ENCODE measurements at regions not wholly inside any gene's neighbourhood (a gene's known extent, or its start where the extent isn't known, plus 50 kb on each side); places are given as distances from the start of the nearest gene placed in this dataset.
"Not testable (repeated sequence)": the region's sequence is repeated elsewhere in the genome, so short reads cannot be mapped to it uniquely, and the experiment has no call there.

DNA sequence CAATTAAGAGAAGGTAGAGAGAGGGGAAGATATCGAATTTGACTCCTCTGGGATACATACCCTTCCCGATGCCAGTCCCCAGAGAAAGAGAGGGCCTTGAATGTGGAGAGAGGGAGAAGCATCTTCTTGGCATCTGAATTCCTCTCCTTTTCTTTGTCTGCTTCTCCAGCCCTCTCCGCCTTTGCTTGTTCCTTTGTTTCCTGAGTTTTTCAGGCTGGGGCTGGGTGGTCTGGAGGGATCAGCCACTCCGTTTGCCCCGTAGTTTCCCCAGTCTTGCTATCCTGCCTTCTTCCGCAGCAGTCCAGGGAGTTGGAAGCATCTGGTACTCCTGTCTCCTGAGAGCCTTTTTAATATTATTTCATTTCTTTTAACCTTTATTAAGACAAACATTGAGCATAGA is 107.1 kb upstream of the CADM1 start:
- H3K4me3 ChIP-seq (ENCODE audit: low read depth, low read length), result no peak overlapping the region
- TF ChIP-seq, protein P1, sequence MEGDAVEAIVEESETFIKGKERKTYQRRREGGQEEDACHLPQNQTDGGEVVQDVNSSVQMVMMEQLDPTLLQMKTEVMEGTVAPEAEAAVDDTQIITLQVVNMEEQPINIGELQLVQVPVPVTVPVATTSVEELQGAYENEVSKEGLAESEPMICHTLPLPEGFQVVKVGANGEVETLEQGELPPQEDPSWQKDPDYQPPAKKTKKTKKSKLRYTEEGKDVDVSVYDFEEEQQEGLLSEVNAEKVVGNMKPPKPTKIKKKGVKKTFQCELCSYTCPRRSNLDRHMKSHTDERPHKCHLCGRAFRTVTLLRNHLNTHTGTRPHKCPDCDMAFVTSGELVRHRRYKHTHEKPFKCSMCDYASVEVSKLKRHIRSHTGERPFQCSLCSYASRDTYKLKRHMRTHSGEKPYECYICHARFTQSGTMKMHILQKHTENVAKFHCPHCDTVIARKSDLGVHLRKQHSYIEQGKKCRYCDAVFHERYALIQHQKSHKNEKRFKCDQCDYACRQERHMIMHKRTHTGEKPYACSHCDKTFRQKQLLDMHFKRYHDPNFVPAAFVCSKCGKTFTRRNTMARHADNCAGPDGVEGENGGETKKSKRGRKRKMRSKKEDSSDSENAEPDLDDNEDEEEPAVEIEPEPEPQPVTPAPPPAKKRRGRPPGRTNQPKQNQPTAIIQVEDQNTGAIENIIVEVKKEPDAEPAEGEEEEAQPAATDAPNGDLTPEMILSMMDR (IDR thresholded peaks at IDR 0.05; ENCODE audit: low read depth, low read length), result no peak

GRCh38 chr11:115610908-115611307 is 106.7 kb upstream of the CADM1 start:
- TF ChIP-seq, protein P1 (IDR thresholded peaks at IDR 0.05; ENCODE audit: low read depth, low read length), result no peak
- no peak overlapping the region for H3K4me3 ChIP-seq (ENCODE audit: low read depth, low read length)

GRCh38 chr11:115610234-115610633 is 106.0 kb upstream of the CADM1 start:
- not testable (repeated sequence) for H3K4me3 ChIP-seq (ENCODE audit: low read depth, low read length)

DNA sequence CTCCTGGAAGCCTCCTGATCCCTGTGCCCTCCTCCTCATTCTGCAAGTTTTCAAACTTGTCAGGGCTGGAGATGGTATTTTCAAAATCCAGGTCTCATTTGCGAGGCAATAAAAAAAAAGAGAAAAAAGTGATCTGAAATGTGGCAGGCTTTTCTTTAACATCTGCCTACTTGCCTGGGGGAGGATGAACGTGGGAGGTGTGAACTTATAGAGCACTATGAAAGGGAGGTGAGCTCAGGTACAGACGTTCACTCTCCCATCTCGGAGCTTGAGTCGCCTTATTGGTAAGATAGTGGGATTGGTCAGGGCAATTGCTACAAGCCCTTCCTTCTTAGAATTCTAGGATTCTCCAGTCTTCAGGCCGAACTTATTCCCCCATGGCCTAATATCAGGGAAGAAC is 104.8 kb upstream of the CADM1 start:
- no peak overlapping the region for H3K4me3 ChIP-seq (ENCODE audit: low read depth, low read length)
- TF ChIP-seq, protein P1 (IDR thresholded peaks at IDR 0.05; ENCODE audit: low read depth, low read length), result no peak

DNA sequence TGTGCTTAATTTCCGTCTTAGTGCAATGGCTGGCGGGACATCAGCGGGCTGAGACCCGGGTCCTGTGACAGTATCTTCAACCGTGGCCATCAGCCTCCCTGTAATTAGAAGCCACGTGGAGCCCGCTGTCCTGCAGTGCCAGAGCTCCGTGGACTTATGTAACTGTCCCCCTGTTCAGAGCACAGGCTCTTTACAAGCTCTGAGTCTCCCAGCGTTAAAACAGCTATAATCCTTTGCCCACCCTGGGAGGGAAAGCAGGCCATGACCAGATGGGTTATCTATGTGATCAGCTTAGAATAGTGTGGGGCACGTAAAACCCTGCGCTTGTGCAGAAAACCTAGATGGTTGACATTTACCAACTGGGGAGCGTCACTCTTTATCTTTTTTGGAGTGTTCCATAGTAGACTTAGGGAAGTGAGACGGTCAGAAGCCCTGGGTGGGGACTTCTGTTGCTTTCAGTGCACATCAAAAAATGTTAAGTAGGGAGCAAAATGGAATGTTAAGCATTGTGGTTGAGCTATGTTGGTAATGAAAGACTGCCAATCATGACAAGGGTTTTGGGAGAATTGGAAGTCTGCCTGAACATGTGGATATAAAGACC is 103.5 kb upstream of the CADM1 start:
- no peak overlapping the region for H3K4me3 ChIP-seq (ENCODE audit: low read depth, low read length)
- TF ChIP-seq, protein P1 (IDR thresholded peaks at IDR 0.05; ENCODE audit: low read depth, low read length), result no peak

- H3K4me3 ChIP-seq (ENCODE audit: low read depth, low read length), result no peak overlapping the region
- TF ChIP-seq, protein P1 (IDR thresholded peaks at IDR 0.05; ENCODE audit: low read depth, low read length), result no peak
These were observed 102.4 kb upstream of the CADM1 start for GRCh38 chr11:115606498-115607220.

GRCh38 chr11:115605871-115606497 is 101.8 kb upstream of the CADM1 start:
- H3K4me3 ChIP-seq (ENCODE audit: low read depth, low read length), result no peak overlapping the region

GRCh38 chr11:115605397-115605796 is 101.2 kb upstream of the CADM1 start:
- not testable (repeated sequence) for H3K4me3 ChIP-seq (ENCODE audit: low read depth, low read length)

More at GRCh38 chr11:115605871-115606497, 101.8 kb upstream of the CADM1 start:
- TF ChIP-seq, protein P1 (IDR thresholded peaks at IDR 0.05; ENCODE audit: low read depth, low read length), result no peak
